ENCODE measurements at regions not wholly inside any gene's neighbourhood (a gene's known extent, or its start where the extent isn't known, plus 50 kb on each side); places are given as distances from the start of the nearest gene placed in this dataset.

- H2BK5ac ChIP-seq (ENCODE audit: low read depth, low read length, poor library complexity, severe bottlenecking), result no peak overlapping the region
- BruUV-seq (replicated peaks), result no TSS peak
- POLR2A ChIA-PET (ENCODE audit: unreplicated experiment), result interaction anchor here (0.6 kb wide), 1 partner anchor 46 kb away, joined by 5 read pairs; no protein-coding TSS in a partner anchor
- no peak overlapping the region for H3K27ac ChIP-seq (ENCODE audit: insufficient read depth, low read length)
- H2AK5ac ChIP-seq (ENCODE audit: low read depth, low read length), result no peak overlapping the region
- H3K9me3 ChIP-seq (ENCODE audit: control insufficient read depth, insufficient read depth, low read length), result no peaks in the 10 kb centered on the region
- in situ Hi-C loops (cut with MboI; ENCODE audit: low sequenced_read_pairs) (no loop called here), intact Hi-C loops (cut with micrococcal nuclease) (no loop called here), dilution Hi-C loops (cut with HindIII; ENCODE audit: low sequenced_read_pairs, unreplicated experiment) (no loop called here)
- H3K14ac ChIP-seq (replicated peaks; ENCODE audit: low read depth, low read length), result no peak overlapping the region
- H3K9me1 ChIP-seq (ENCODE audit: insufficient read depth, low read length), result no peaks in the 10 kb centered on the region
- no peak for TF ChIP-seq MXI1 (IDR thresholded peaks at IDR 0.05; ENCODE audit: borderline replicate concordance, low read depth, low read length)
- TF ChIP-seq USF2 (IDR thresholded peaks at IDR 0.05; ENCODE audit: low read depth, low read length), result no peak
- no peak for TF ChIP-seq ELK1 (IDR thresholded peaks at IDR 0.05; ENCODE audit: borderline replicate concordance, low read depth, low read length)
- H3K4ac ChIP-seq (ENCODE audit: low read depth, low read length), result no peak overlapping the region
- CTCF ChIA-PET, result interaction anchor here (0.9 to 1.0 kb wide), 3 partner anchors 9 to 317 kb away, joined by 3 to 9 read pairs (median 3); no protein-coding TSS in a partner anchor
- no peaks in the 10 kb centered on the region for H3K27me3 ChIP-seq (ENCODE audit: control insufficient read depth, insufficient read depth, low read length)
- H3K4me1 ChIP-seq (ENCODE audit: control insufficient read depth, insufficient read depth, low read length), result no peaks in the 10 kb centered on the region
- H3K18ac ChIP-seq (ENCODE audit: low read depth, low read length), result no peak overlapping the region
- H3K9ac ChIP-seq (ENCODE audit: low read depth, low read length), result no peak overlapping the region
- no peak overlapping the region for H2AK9ac ChIP-seq (replicated peaks; ENCODE audit: low read depth, low read length, poor library complexity)
- no peaks in the 10 kb centered on the region for H3K36me3 ChIP-seq (ENCODE audit: control insufficient read depth, insufficient read depth, low read length)
- no peak overlapping the region for H3K56ac ChIP-seq (ENCODE audit: extremely low read depth, insufficient read depth, low read length)
- H2BK20ac ChIP-seq (ENCODE audit: low read depth, low read length), result no peak overlapping the region
- no peak overlapping the region for H3K4me2 ChIP-seq (ENCODE audit: low read depth, low read length)
- no peaks in the 10 kb centered on the region for H3K79me1 ChIP-seq (ENCODE audit: low read depth in 1 of 2, low read length in 2 of 2)
- no peak overlapping the region for H4K91ac ChIP-seq (ENCODE audit: insufficient read depth, low read depth, low read length)
- H4K5ac ChIP-seq (ENCODE audit: low read depth, low read length), result no peak overlapping the region
- H2AFZ ChIP-seq (replicated peaks; ENCODE audit: low read length, poor library complexity), result no peak overlapping the region
- no CpG with 5 or more reads among the region's 2 CpGs for WGBS, 2 experiments (ENCODE audit: extremely low coverage in 2 of 2, insufficient read length in 1 of 2)
- no peak overlapping the region for H4K8ac ChIP-seq (ENCODE audit: low read depth in 2 of 2, low read length in 2 of 2)
- no peak overlapping the region for H3K23ac ChIP-seq (ENCODE audit: low read depth, low read length)
- DNase-seq (no peak), ATAC-seq (ENCODE audit: low read depth) (no peak)
- no peak overlapping the region for H2BK120ac ChIP-seq (ENCODE audit: low read depth, low read length)
- H2BK15ac ChIP-seq (ENCODE audit: low read depth, low read length), result no peak overlapping the region
- H4K20me1 ChIP-seq (ENCODE audit: insufficient read depth, low read length), result no peaks in the 10 kb centered on the region
- H3K4me3 ChIP-seq (ENCODE audit: insufficient read depth, low read depth, low read length), result no peak overlapping the region
Measured at GRCh38 chr12:41981013-41981412, 163.7 kb downstream of the GXYLT1 start.

All from IMR-90 (cell line).